OCI-LY7 (cell line): ENCODE measurements at regions not wholly inside any gene's neighbourhood (a gene's known extent, or its start where the extent isn't known, plus 50 kb on each side); places are given as distances from the start of the nearest gene placed in this dataset.
A peak's percentile ranks its signal among the peaks of the same experiment; 100 is the strongest.

Experiments used
- BruUV-seq: library from RNA; stranded (reverse); fragments of 400-500 nt; replicated peaks from 2 replicates; lab custom pipeline; 2021; lab: Mats Ljungman, UMichigan
- CTCF ChIA-PET: fragments of 300-600 bp; sonication (Branson Sonifier 250); formaldehyde crosslinking; loops from one replicate; lab custom pipeline; 2022; ENCODE audit warnings: antibody characterized with exemption; ENCODE audit not compliant: unreplicated experiment; lab: Charles Lee
- POLR2A ChIA-PET: fragments of 300-600 bp; sonication (Branson Sonifier 250); formaldehyde crosslinking; loops from one replicate; lab custom pipeline; 2022; ENCODE audit warnings: antibody characterized with exemption; lab: Charles Lee
- DNase-seq: peaks from one replicate; pipeline ENCODE4 v3.0.0-alpha.2; 2015; ENCODE audit warnings: low spot score
- H2AFZ ChIP-seq: fragments of 200-600 bp; sonication (generic), shearing (Covaris generic); 2 replicates; pipeline ENCODE4 v1.6.1; 2014; ENCODE audit warnings: mild to moderate bottlenecking, antibody characterized with exemption, low read length, moderate library complexity
- H3K27ac ChIP-seq: fragments of 200-600 bp; sonication (generic); 2 replicates; pipeline ENCODE4 v1.5.1; 2014; ENCODE audit warnings: mixed run types, low read depth, mild to moderate bottlenecking, moderate library complexity, low read length, inconsistent platforms; ENCODE audit not compliant: poor library complexity, severe bottlenecking
- H3K36me3 ChIP-seq: fragments of 200-600 bp; sonication (generic); 2 replicates; pipeline ENCODE4 v1.6.1; 2014; ENCODE audit warnings: mild to moderate bottlenecking, antibody characterized with exemption, low read length, moderate library complexity, mixed read lengths; ENCODE audit not compliant: insufficient read depth
- H3K4me1 ChIP-seq: fragments of 200-600 bp; sonication (generic); 2 replicates; pipeline ENCODE4 v1.5.1; 2014; ENCODE audit warnings: mild to moderate bottlenecking, low read length; ENCODE audit not compliant: insufficient read depth, poor library complexity, severe bottlenecking
- H3K4me2 ChIP-seq: fragments of 200-600 bp; sonication (generic); 2 replicates; pipeline ENCODE4 v1.6.1; 2014; ENCODE audit warnings: mild to moderate bottlenecking, low read length
- H3K4me3 ChIP-seq: fragments of 200-600 bp; sonication (generic); 2 replicates; pipeline ENCODE4 v1.5.1; 2014; ENCODE audit warnings: mild to moderate bottlenecking, low read depth, low read length; ENCODE audit not compliant: poor library complexity, severe bottlenecking
- H3K79me2 ChIP-seq: fragments of 200-600 bp; sonication (generic); 2 replicates; pipeline ENCODE4 v1.6.1; 2016; ENCODE audit warnings: low read depth, mild to moderate bottlenecking, low read length, moderate library complexity, mixed read lengths; ENCODE audit not compliant: insufficient read depth
- H3K9me2 ChIP-seq: fragments of 200-600 bp; sonication (generic); 2 replicates; pipeline ENCODE4 v1.6.1; 2016; ENCODE audit warnings: mild to moderate bottlenecking, low read length, mixed read lengths; ENCODE audit not compliant: insufficient read depth
- H3K9me3 ChIP-seq: fragments of 200-600 bp; sonication (generic); 2 replicates; pipeline ENCODE4 v1.6.1; 2014; ENCODE audit warnings: mild to moderate bottlenecking, mixed run types, low read length, mixed read lengths
- H4K20me1 ChIP-seq: fragments of 200-600 bp; sonication (generic); 2 replicates; pipeline ENCODE4 v1.6.1; 2014; ENCODE audit warnings: mild to moderate bottlenecking, antibody characterized with exemption, low read length, moderate library complexity, mixed read lengths; ENCODE audit not compliant: insufficient read depth
- CTCF ChIP-seq: fragments of 200-600 bp; sonication (generic); conservative IDR thresholded peaks from 2 replicates; pipeline ENCODE4 v1.5.1; 2014; ENCODE audit warnings: mild to moderate bottlenecking, antibody characterized with exemption, low read length, moderate library complexity, mixed read lengths
- EZH2phosphoT487 ChIP-seq: fragments of 200-600 bp; sonication (generic); IDR thresholded peaks from 2 replicates; pipeline ENCODE4 v1.6.1; 2018; ENCODE audit warnings: low read depth, borderline replicate concordance, mild to moderate bottlenecking, mixed run types, antibody characterized with exemption, low read length, moderate library complexity, mixed read lengths
- intact Hi-C: fragments of 100-400 bp; cut with micrococcal nuclease; formaldehyde crosslinking; loops from one replicate; pipeline ENCODE4 v1.10.0; 2022; ENCODE audit not compliant: unreplicated experiment

GRCh38 chr2:183359867-183360266 is 235.6 kb downstream of the NUP35 start:
- CTCF ChIA-PET: no interaction called here
- no peaks in the 10 kb centered on the region for H3K4me1 ChIP-seq
- no peaks in the 10 kb centered on the region for H3K36me3 ChIP-seq
- no peak overlapping the region for H3K4me3 ChIP-seq
- no TSS peak for BruUV-seq
- POLR2A ChIA-PET: interaction anchor here (1.1 to 1.8 kb wide), 2 partner anchors 10 to 16 kb away, joined by 3 to 12 read pairs; no protein-coding TSS in a partner anchor
- no peak overlapping the region for H3K27ac ChIP-seq
- H3K9me2 ChIP-seq: no peaks in the 10 kb centered on the region
- TF ChIP-seq EZH2phosphoT487: no peak
- peak; percentile 31; the same call in 1 of the 2 replicates for TF ChIP-seq CTCF
- no peaks in the 10 kb centered on the region for H3K9me3 ChIP-seq
- H2AFZ ChIP-seq: no peak overlapping the region
- no peaks in the 10 kb centered on the region for H3K79me2 ChIP-seq
- no peak for DNase-seq
- H3K4me2 ChIP-seq: no peak overlapping the region
- intact Hi-C loops: no loop called here
- no peaks in the 10 kb centered on the region for H4K20me1 ChIP-seq

GRCh38 chr2:183371545-183371944 is 247.3 kb downstream of the NUP35 start:
- no peaks in the 10 kb centered on the region for H3K9me3 ChIP-seq
- TF ChIP-seq CTCF: no peak
- no peak overlapping the region for H3K4me3 ChIP-seq
- H3K4me1 ChIP-seq: no peaks in the 10 kb centered on the region
- BruUV-seq: no TSS peak
- H3K79me2 ChIP-seq: no peaks in the 10 kb centered on the region
- H3K27ac ChIP-seq: no peak overlapping the region
- ChIA-PET POLR2A (no interaction called here), CTCF (no interaction called here)
- H3K4me2 ChIP-seq: no peak overlapping the region
- no peak overlapping the region for H2AFZ ChIP-seq
- intact Hi-C loops: no loop called here
- H3K36me3 ChIP-seq: no peaks in the 10 kb centered on the region
- H4K20me1 ChIP-seq: no peaks in the 10 kb centered on the region
- H3K9me2 ChIP-seq: no peaks in the 10 kb centered on the region
- DNase-seq: no peak

GRCh38 chr2:183375821-183376220 is 251.6 kb downstream of the NUP35 start:
- H3K27ac ChIP-seq: no peak overlapping the region
- ChIA-PET POLR2A (interaction anchor here (1.3 kb wide), 1 partner anchor 33 kb away, joined by 3 read pairs; no protein-coding TSS in a partner anchor), CTCF (no interaction called here)
- no peaks in the 10 kb centered on the region for H4K20me1 ChIP-seq
- TF ChIP-seq EZH2phosphoT487 (no peak), CTCF (no peak)
- H3K9me2 ChIP-seq: no peaks in the 10 kb centered on the region
- no peaks in the 10 kb centered on the region for H3K79me2 ChIP-seq
- H3K4me1 ChIP-seq: no peaks in the 10 kb centered on the region
- no peak overlapping the region for H3K4me2 ChIP-seq
- H3K9me3 ChIP-seq: no peaks in the 10 kb centered on the region
- no peak overlapping the region for H2AFZ ChIP-seq
- no peak for DNase-seq
- no peak overlapping the region for H3K4me3 ChIP-seq
- intact Hi-C loops: no loop called here
- BruUV-seq: no TSS peak
- no peaks in the 10 kb centered on the region for H3K36me3 ChIP-seq
